ENCODE measurements at regions not wholly inside any gene's neighbourhood (a gene's known extent, or its start where the extent isn't known, plus 50 kb on each side); places are given as distances from the start of the nearest gene placed in this dataset.

DNA sequence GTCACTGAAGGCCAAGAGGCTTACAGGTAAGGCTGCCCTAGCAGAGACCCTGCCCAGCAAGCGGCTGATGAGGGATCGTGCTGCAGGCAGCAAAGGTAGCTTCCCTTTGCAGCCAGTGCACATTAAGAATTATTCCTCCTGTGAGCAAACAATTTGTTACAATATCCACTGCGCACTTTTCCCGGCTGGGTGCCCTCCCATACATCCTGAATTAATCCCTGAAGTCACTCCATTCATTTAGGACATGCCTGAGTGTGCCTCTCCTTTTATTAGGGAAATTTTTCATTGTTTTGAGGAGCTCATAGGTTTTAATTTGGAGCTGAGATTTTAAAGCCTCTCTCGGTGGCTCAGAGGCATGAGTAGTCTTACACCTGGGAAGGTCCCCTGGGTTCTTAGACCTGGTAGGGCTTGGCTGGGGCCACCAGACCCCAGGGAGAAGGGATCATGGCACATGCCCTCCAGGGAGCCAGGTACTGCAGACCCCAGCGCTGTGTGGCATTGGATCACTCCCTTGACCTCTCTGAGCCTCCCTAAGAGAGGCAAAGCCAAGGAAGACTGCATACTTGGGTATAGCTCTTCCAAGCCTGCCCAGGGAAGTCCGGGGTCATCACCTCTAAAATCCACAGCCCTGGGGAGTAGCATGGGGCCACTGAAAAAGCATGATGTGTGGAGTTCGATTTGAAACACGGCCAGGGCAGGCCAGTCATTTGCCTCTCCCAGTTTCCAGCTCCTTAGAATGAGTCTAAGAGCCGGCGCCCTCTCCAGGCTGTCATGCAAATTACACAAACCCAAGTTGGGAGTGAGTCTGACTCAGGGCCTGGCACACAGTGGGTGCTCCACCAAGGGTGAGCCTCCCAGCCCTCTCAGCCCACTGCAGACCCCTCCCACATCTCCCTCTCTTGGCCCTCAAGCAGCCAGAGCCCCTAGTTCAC, 151.9 kb upstream of the LINGO1 start:
- DNase-seq, result no peak

DNA sequence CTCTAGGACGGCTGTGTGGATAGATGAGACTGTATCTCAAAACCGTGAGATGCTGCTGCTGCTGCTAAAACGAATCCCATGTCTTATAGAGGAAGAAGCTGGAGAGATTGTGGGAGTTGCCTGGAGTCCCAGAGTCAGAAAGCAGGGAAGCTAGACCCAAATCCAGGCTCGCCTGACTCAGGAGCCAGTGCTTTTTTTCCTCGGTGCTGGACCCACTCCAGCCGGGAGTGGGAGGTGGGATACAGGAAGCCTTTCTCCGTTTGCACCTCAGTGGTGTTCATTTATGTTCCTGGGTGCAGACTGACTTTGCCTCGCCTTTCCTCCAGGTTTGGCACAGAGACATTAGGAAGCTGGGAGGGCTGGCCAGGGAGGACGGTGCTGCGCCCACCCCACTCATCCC, 150.9 kb upstream of the LINGO1 start:
- no peak for DNase-seq

- no peak for DNase-seq
These were observed 150.0 kb upstream of the LINGO1 start for GRCh38 chr15:77782691-77783090.

- no peak for DNase-seq
These were observed 149.2 kb upstream of the LINGO1 start for GRCh38 chr15:77781946-77782240.

DNA sequence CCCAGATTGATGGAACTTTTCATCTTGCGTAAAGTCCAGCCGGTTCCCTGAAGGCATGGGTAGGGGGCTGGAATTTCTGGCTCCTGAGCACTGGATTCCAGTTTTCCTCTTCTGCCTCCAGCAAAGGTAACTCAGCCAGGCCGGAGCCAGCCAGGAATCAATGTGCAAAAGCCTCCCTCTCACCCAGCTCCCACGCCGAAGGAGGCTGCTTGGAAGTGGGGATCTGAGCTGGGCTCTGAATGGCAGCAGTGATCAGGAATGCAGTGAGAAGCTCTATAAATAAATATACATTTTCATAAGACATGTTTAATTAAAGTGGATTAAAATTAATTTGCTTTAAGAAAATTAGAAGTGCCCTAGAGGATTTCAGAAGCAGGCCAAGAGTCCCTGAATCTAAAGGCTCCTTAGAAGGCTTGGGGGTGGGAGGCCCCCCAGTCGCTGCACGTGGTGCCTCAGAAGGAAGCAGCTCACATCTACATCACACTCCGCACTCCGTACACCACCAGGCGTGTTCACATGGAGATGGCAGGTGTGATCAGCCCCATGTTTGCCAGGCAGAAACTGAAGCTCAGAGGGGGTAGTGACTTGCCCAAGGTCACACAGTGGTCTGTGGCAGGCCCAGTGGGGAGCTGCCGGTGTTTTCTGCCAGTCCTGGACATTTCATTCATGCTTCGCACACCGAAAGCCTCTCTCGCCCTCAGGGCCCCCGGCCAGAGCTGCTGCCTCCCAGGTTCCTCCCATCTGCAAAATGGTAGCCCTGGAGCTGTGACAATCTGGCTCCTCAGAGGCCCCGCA, 148.6 kb upstream of the LINGO1 start:
- DNase-seq, result no peak

DNA sequence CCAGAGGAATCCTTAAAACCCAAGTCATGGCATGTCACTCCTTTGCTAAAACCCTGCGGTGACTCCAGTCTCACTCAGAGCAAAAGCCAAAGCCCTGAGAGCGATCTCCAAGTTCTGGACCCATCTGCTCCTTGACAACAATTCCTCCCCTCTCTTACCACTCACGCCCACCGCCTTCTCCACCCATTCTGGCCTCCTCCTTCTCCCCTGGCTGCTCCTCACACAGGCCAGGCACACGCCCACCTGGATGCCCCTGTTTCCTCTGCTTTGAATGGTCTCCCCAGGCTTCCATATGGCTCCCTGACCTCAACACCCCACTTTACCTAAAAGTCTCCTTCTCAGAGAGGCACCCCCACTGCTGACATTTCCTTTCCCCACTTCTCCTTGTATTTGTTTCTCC, 146.1 kb upstream of the LINGO1 start:
- no peak for DNase-seq

DNA sequence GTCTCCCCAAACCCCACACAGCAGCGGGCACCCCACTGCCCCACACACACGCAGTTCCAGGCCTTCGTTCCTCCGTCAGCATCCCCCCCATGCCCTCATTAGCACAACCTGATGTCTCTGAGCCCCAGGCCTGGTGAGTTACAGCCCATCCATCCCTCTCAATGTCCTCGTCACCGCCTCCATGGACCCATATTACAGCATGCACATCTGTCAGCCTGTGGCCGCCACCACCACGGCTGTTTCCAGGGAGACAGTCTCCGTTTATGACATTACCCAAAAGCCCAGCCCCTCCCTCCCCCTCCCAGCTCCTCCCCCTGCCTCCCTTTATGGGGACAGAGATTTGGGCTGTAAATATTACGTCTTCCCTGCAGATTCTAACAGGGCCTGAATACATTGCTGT, 143.1 kb upstream of the LINGO1 start:
- no peak for DNase-seq

DNA sequence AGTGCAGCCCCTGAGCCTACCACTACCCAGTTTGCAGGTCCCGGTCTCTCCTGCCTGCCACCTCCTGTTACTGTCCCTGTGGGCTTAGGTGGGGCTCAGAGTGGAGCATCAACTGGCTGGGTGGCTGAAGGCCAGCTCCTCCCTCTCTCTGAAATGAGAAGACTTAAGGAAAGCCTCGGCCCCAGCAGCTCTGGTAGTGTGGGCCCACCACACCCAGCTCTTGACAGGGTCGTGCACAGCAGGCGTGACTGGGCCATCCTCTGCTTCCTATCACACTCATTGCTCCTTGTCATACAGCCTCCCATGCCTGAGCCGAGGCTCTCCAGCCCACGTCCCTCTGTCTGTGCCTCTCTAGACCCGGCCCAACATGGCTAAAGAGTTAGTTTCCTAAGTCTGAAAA, 142.7 kb upstream of the LINGO1 start:
- DNase-seq, result no peak

DNA sequence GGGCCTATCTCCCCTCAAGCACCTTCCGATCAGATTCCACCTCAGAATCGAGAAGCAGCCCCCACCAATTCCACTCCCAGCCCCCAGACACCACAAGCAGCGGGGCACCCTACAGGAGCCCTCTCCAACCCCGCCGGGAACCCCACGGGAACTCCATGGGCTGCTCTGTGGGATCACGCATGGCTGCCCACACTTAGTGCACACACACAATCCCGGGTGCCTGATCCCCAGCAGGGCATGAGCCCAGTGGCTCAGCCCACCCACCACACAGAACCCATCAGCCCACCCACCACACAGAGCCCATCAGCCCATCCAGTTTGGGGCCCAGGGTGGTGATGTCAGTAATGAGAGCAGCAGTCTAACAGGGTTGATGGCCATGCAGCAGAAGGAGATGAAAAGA, 141.6 kb upstream of the LINGO1 start:
- DNase-seq, result no peak

- no peak for DNase-seq
These were observed 141.2 kb upstream of the LINGO1 start for GRCh38 chr15:77773903-77774302.

DNA sequence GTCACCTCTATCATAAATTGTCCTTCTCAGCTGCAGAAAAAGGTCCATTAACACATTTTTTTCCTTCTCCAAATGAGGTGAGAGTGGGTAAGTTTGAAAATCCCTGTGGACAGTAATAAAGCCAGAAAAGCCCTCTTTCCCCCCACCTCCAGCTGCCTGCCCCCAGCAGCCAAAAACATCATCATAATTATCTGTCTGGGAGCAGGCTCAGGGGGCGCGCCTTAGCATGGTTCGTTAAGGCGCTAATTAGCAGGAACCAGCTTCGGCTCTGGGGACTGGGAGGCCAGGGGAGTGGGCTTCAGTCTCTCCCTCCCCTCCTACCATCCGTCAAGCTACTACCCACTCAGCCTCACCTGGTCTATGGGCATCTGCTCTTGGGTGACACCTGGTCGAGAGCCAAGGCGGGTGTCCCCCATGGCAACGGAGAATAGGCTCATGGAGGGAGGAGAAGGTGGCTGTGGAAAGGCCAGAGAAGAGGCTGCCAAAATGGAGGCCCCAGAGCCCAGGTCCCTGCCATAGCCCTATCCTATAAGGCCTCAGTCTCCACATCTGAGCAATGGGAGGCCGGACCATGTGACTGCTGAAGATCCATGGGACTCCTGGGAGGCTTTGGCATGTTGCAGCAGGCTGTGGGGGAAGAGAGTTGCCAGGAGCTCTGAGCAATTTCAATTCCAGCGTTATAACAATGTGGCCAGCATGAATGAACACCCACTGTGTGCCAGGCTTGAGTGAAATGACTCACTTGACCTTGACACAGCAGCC, 140.1 kb upstream of the LINGO1 start:
- DNase-seq, result no peak

DNA sequence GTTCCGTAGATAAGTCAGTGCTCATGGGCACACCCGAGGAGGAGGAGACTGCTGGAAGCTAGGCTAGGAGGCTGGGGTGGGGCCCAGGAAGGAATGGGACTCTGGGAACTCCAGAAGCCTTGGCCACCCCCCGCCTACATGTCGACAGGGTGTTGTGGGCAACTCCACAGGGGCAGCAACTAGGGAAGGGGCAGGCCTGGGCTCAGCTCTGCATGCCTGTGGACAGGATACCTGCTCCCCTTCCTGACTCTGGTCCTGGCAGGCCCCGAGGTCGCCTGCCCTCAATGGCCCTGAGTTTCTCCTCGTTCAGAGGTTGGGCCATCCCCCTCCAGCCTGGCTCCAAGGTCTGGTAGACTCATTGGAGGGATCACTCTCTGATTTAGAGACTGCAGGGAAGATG, 138.9 kb upstream of the LINGO1 start:
- no peak for DNase-seq

- DNase-seq, result no peak
These were observed 137.0 kb upstream of the LINGO1 start for GRCh38 chr15:77769700-77770099.

- no peak for DNase-seq
These were observed 135.9 kb upstream of the LINGO1 start for GRCh38 chr15:77768521-77769078.

DNA sequence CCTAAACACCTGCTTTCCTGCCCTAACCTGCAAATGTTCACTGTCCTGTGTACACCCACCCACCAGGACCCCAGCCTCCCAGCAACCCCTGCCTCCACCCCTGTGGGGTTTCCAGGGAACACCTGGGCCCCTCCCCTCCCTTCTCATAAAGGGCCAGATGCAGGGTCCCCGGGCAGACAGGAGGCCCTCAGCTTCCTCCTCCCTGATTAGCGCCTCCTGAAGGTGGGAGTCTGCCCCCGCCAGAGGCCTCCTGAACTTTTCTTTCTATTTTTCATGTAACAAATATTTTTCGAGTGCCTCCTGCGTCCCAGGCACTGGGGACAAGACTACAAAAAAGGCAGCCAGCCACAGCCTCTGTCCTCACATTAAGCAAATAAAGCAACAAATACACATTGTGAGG, 135.4 kb upstream of the LINGO1 start:
- no peak for DNase-seq

- no peak for DNase-seq
These were observed 131.4 kb upstream of the LINGO1 start for GRCh38 chr15:77764095-77764494.

- DNase-seq, result no peak
These were observed 130.1 kb upstream of the LINGO1 start for GRCh38 chr15:77762747-77763355.

DNA sequence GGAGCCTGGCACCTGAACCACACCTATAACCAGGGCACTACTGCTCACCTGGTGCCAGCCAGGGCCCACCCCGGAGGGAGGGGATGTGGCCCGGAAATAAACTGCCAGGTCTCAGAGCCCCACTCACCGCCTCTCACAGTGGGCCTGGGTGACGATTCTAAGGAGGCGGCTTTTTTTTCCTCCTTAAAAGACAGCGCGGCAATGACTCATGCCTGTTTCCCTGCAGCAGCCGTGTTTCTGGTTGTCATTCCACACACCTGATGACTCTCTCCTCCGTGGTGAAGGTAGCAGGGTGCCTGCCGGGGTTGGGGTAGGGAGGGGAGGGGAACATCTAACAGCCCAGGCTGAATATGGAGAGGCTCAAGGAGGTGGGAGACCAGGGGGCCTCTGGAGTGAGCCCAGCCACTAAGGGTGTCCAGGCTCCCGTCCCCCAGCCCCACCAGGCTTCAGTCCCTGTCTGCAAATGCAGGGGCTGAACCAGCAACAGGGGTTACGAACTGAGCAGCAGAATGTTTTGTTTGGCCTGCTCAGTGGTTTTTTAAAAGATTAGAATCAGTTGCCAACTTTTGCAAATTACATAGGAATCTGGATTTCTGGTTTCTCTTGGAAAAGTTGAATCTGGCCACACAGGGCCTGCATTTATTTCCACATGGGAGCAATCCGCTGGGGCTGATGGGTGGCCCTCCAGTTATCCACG, 127.3 kb upstream of the LINGO1 start:
- no peak for DNase-seq

- DNase-seq, result no peak
These were observed 121.2 kb upstream of the LINGO1 start for GRCh38 chr15:77753939-77754338.

DNA sequence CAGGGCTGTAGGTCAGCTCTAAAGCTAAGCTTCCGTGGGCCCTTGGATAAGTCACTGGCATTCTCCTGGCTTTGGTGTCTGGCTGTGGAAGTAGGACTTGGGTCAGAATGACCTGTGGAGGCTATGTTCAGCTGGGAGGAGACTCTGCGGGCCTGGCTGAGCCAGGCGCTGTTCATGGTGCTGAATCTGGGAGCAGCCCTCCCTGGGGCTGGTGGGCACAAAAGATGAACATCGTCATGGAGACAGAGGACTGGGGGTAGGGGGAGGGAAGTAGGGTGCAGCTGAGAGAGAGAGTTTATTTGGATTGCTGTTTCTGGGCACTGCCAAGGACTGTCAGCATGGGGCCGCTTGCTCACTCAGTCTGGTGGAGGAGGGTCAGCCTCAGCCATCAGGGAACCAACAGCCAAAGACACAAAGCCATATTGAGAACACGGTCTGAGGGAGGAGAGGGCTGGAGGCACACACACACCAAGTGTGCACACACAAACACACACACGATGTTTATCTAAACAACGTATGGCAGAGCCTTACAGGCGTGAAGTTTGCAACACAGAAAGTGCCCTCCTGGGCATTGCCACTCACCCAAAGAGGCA, 120.7 kb upstream of the LINGO1 start:
- no peak for DNase-seq

- no peak for DNase-seq
These were observed 117.4 kb upstream of the LINGO1 start for GRCh38 chr15:77749998-77750540.
